MM.1S (cell line): ENCODE measurements at regions not wholly inside any gene's neighbourhood (a gene's known extent, or its start where the extent isn't known, plus 50 kb on each side); places are given as distances from the start of the nearest gene placed in this dataset.
"Not testable (repeated sequence)": the region's sequence is repeated elsewhere in the genome, so short reads cannot be mapped to it uniquely, and the experiment has no call there.

Source experiments
- CTCF ChIP-seq: fragments of 300-600 bp; sonication (generic); IDR thresholded peaks from 2 replicates; pipeline ENCODE4 v1.5.1; 2016; ENCODE audit warnings: antibody characterized with exemption, low read length, mixed read lengths
- EZH2 ChIP-seq: fragments of 300-600 bp; sonication (generic); optimal IDR thresholded peaks from 2 replicates; pipeline ENCODE3; 2017; ENCODE audit warnings: low read depth, mild to moderate bottlenecking, antibody characterized with exemption, low read length, mixed read lengths

- TF ChIP-seq EZH2, CTCF: not testable (repeated sequence)
These were observed 308.2 kb downstream of the AGTPBP1 start for GRCh38 chr9:85433551-85433950.
